M059J (cell line): ENCODE measurements at regions not wholly inside any gene's neighbourhood (a gene's known extent, or its start where the extent isn't known, plus 50 kb on each side); places are given as distances from the start of the nearest gene placed in this dataset.

Experiments used
- DNase-seq: peaks from one replicate; pipeline ENCODE4 v3.0.0-alpha.2; 2012; ENCODE audit warnings: low read depth

GRCh38 chr7:52482076-52482475 is 553.4 kb upstream of the POM121L12 start:
- DNase-seq: no peak

- DNase-seq: no peak
These were observed 553.9 kb upstream of the POM121L12 start for GRCh38 chr7:52481571-52481970.

GRCh38 chr7:52479990-52480389 is 555.4 kb upstream of the POM121L12 start:
- no peak for DNase-seq

GRCh38 chr7:52475001-52475582 is 560.3 kb upstream of the POM121L12 start:
- DNase-seq: no peak

- no peak for DNase-seq
These were observed 561.7 kb upstream of the POM121L12 start for GRCh38 chr7:52473756-52474155.

- no peak for DNase-seq
These were observed 563.3 kb upstream of the POM121L12 start for GRCh38 chr7:52472006-52472620.

GRCh38 chr7:52465216-52465615 is 570.2 kb upstream of the POM121L12 start:
- no peak for DNase-seq

- no peak for DNase-seq
These were observed 572.1 kb upstream of the POM121L12 start for GRCh38 chr7:52463341-52463740.

- no peak for DNase-seq
These were observed 573.0 kb upstream of the POM121L12 start for GRCh38 chr7:52462474-52462873.

GRCh38 chr7:52455571-52455970 is 579.9 kb upstream of the POM121L12 start:
- DNase-seq: no peak

- no peak for DNase-seq
These were observed 584.6 kb upstream of the POM121L12 start for GRCh38 chr7:52450816-52451215.

- DNase-seq: no peak
These were observed 587.8 kb upstream of the POM121L12 start for GRCh38 chr7:52447581-52448180.

- no peak for DNase-seq
These were observed 599.2 kb upstream of the POM121L12 start for GRCh38 chr7:52436278-52436677.

GRCh38 chr7:52431082-52431815 is 604.2 kb upstream of the POM121L12 start:
- no peak for DNase-seq

GRCh38 chr7:52423251-52423650 is 612.2 kb upstream of the POM121L12 start:
- DNase-seq: no peak

- DNase-seq: no peak
These were observed 622.4 kb upstream of the POM121L12 start for GRCh38 chr7:52413051-52413450.

GRCh38 chr7:52410032-52410431 is 625.4 kb upstream of the POM121L12 start:
- no peak for DNase-seq

- DNase-seq: no peak
These were observed 628.6 kb upstream of the POM121L12 start for GRCh38 chr7:52406808-52407207.

GRCh38 chr7:52382731-52383130 is 652.7 kb upstream of the POM121L12 start:
- DNase-seq: no peak

- DNase-seq: no peak
These were observed 665.5 kb upstream of the POM121L12 start for GRCh38 chr7:52369922-52370321.

GRCh38 chr7:52365349-52365748 is 670.1 kb upstream of the POM121L12 start:
- no peak for DNase-seq

- no peak for DNase-seq
These were observed 672.9 kb upstream of the POM121L12 start for GRCh38 chr7:52362521-52362920.

- no peak for DNase-seq
These were observed 674.9 kb upstream of the POM121L12 start for GRCh38 chr7:52360541-52360940.
